ENCODE measurements at regions not wholly inside any gene's neighbourhood (a gene's known extent, or its start where the extent isn't known, plus 50 kb on each side); places are given as distances from the start of the nearest gene placed in this dataset.
"Not testable (repeated sequence)": the region's sequence is repeated elsewhere in the genome, so short reads cannot be mapped to it uniquely, and the experiment has no call there.

- no peak for DNase-seq (ENCODE audit: low read depth)
These were observed 318.4 kb upstream of the SYNCRIP start for GRCh38 chr6:85961125-85961524.

- no peak for DNase-seq (ENCODE audit: low read depth)
These were observed 305.8 kb upstream of the SYNCRIP start for GRCh38 chr6:85948481-85948880.

GRCh38 chr6:85945459-85946185, 302.9 kb upstream of the SYNCRIP start:
- DNase-seq (ENCODE audit: low read depth), result no peak

GRCh38 chr6:85944776-85945175, 302.1 kb upstream of the SYNCRIP start:
- DNase-seq (ENCODE audit: low read depth), result no peak

GRCh38 chr6:85942844-85943243, 300.2 kb upstream of the SYNCRIP start:
- no peak for DNase-seq (ENCODE audit: low read depth)

GRCh38 chr6:85936916-85937315, 294.2 kb upstream of the SYNCRIP start:
- no peak for DNase-seq (ENCODE audit: low read depth)

GRCh38 chr6:85923013-85923430, 280.3 kb upstream of the SYNCRIP start:
- DNase-seq (ENCODE audit: low read depth), result peak; percentile 42

- no peak for DNase-seq (ENCODE audit: low read depth)
These were observed 278.1 kb upstream of the SYNCRIP start for GRCh38 chr6:85920782-85921181.

- DNase-seq (ENCODE audit: low read depth), result no peak
These were observed 274.8 kb upstream of the SYNCRIP start for GRCh38 chr6:85917522-85917921.

- no peak for DNase-seq (ENCODE audit: low read depth)
These were observed 270.3 kb upstream of the SYNCRIP start for GRCh38 chr6:85913001-85913400.

GRCh38 chr6:85912582-85912981, 269.9 kb upstream of the SYNCRIP start:
- DNase-seq (ENCODE audit: low read depth), result no peak

GRCh38 chr6:85911067-85911466, 268.4 kb upstream of the SYNCRIP start:
- no peak for DNase-seq (ENCODE audit: low read depth)

- not testable (repeated sequence) for DNase-seq (ENCODE audit: low read depth)
These were observed 265.4 kb upstream of the SYNCRIP start for GRCh38 chr6:85908120-85908519.

GRCh38 chr6:85892346-85892745, 249.7 kb upstream of the SYNCRIP start:
- DNase-seq (ENCODE audit: low read depth), result no peak

GRCh38 chr6:85887461-85887860, 244.8 kb upstream of the SYNCRIP start:
- no peak for DNase-seq (ENCODE audit: low read depth)

GRCh38 chr6:85868685-85869084, 226.0 kb upstream of the SYNCRIP start:
- no peak for DNase-seq (ENCODE audit: low read depth)

- no peak for DNase-seq (ENCODE audit: low read depth)
These were observed 224.9 kb upstream of the SYNCRIP start for GRCh38 chr6:85867595-85867994.

- no peak for DNase-seq (ENCODE audit: low read depth)
These were observed 224.2 kb upstream of the SYNCRIP start for GRCh38 chr6:85866758-85867401.

- DNase-seq (ENCODE audit: low read depth), result peak; percentile 6
These were observed 223.7 kb upstream of the SYNCRIP start for GRCh38 chr6:85866370-85866730.

- DNase-seq (ENCODE audit: low read depth), result peak; percentile 46
These were observed 223.0 kb upstream of the SYNCRIP start for GRCh38 chr6:85865420-85866369.

GRCh38 chr6:85864453-85865401, 222.0 kb upstream of the SYNCRIP start:
- DNase-seq (ENCODE audit: low read depth), result peak; percentile 9

GRCh38 chr6:85856235-85856634, 213.5 kb upstream of the SYNCRIP start:
- no peak for DNase-seq (ENCODE audit: low read depth)

Measured in amniotic epithelial cell (primary cell).